ENCODE measurements at regions not wholly inside any gene's neighbourhood (a gene's known extent, or its start where the extent isn't known, plus 50 kb on each side); places are given as distances from the start of the nearest gene placed in this dataset.

- no peaks in the 10 kb centered on the region for H3K36me3 ChIP-seq (replicated peaks; ENCODE audit: insufficient read depth, low read depth)
- H4K20me1 ChIP-seq (ENCODE audit: insufficient read depth, poor library complexity, severe bottlenecking): no peaks in the 10 kb centered on the region
- H3K9me3 ChIP-seq (ENCODE audit: low read depth): no peaks in the 10 kb centered on the region
- no peak overlapping the region for H3K4me2 ChIP-seq
- no peaks in the 10 kb centered on the region for H3K9me2 ChIP-seq (replicated peaks; ENCODE audit: insufficient read depth)
- H2AFZ ChIP-seq: no peak overlapping the region
- no peaks in the 10 kb centered on the region for H3K4me1 ChIP-seq (ENCODE audit: insufficient read depth)
- H3K27ac ChIP-seq: no peak overlapping the region
- H3K79me2 ChIP-seq: no peaks in the 10 kb centered on the region
- H3K4me3 ChIP-seq: no peak overlapping the region
- TF ChIP-seq CTCF (IDR thresholded peaks at IDR 0.05; ENCODE audit: poor library complexity) (no peak), EZH2phosphoT487 (IDR thresholded peaks at IDR 0.05; ENCODE audit: low read depth, severe bottlenecking, unreplicated experiment) (no peak), EZH2 (IDR thresholded peaks at IDR 0.05; ENCODE audit: borderline replicate concordance) (no peak)
- no peak for DNase-seq (ENCODE audit: low spot score)
- H3K27me3 ChIP-seq: no peaks in the 10 kb centered on the region
- 89% methylated on average over 4 of the region's 4 CpGs for WGBS (ENCODE audit: low lambda C conversion rate, missing lambda C conversion rate)
These were observed 206.8 kb downstream of the KCNJ2 start for GRCh38 chr17:70375813-70376770.

GRCh38 chr17:70377654-70378053 is 208.3 kb downstream of the KCNJ2 start:
- no peak for TF ChIP-seq EZH2phosphoT487 (IDR thresholded peaks at IDR 0.05; ENCODE audit: low read depth, severe bottlenecking, unreplicated experiment)
- TF ChIP-seq EZH2 (IDR thresholded peaks at IDR 0.05; ENCODE audit: borderline replicate concordance): no peak
- no peak for TF ChIP-seq CTCF (IDR thresholded peaks at IDR 0.05; ENCODE audit: poor library complexity)
- no peak overlapping the region for H2AFZ ChIP-seq

GRCh38 chr17:70378076-70378475 is 208.7 kb downstream of the KCNJ2 start:
- Histone ChIP-seq H3K9me2 (replicated peaks; ENCODE audit: insufficient read depth) (no peaks in the 10 kb centered on the region), H3K27ac (no peak overlapping the region), H3K36me3 (replicated peaks; ENCODE audit: insufficient read depth, low read depth) (no peaks in the 10 kb centered on the region), H3K4me2 (no peak overlapping the region), H3K27me3 (no peaks in the 10 kb centered on the region), H2AFZ (no peak overlapping the region), H4K20me1 (ENCODE audit: insufficient read depth, poor library complexity, severe bottlenecking) (no peaks in the 10 kb centered on the region), H3K9me3 (ENCODE audit: low read depth) (no peaks in the 10 kb centered on the region), H3K4me1 (ENCODE audit: insufficient read depth) (no peaks in the 10 kb centered on the region), H3K79me2 (no peaks in the 10 kb centered on the region), H3K4me3 (no peak overlapping the region)
- no peak for DNase-seq (ENCODE audit: low spot score)
- no peak for TF ChIP-seq EZH2phosphoT487 (IDR thresholded peaks at IDR 0.05; ENCODE audit: low read depth, severe bottlenecking, unreplicated experiment)
- no peak for TF ChIP-seq EZH2 (IDR thresholded peaks at IDR 0.05; ENCODE audit: borderline replicate concordance)
- no peak for TF ChIP-seq CTCF (IDR thresholded peaks at IDR 0.05; ENCODE audit: poor library complexity)

More at GRCh38 chr17:70377654-70378053, 208.3 kb downstream of the KCNJ2 start:
- no peaks in the 10 kb centered on the region for H3K79me2 ChIP-seq
- no peaks in the 10 kb centered on the region for H3K9me2 ChIP-seq (replicated peaks; ENCODE audit: insufficient read depth)
- no peak overlapping the region for H3K4me2 ChIP-seq
- no peak overlapping the region for H3K27ac ChIP-seq
- H3K9me3 ChIP-seq (ENCODE audit: low read depth): no peaks in the 10 kb centered on the region
- no peaks in the 10 kb centered on the region for H3K27me3 ChIP-seq
- no peaks in the 10 kb centered on the region for H3K36me3 ChIP-seq (replicated peaks; ENCODE audit: insufficient read depth, low read depth)
- no peaks in the 10 kb centered on the region for H3K4me1 ChIP-seq (ENCODE audit: insufficient read depth)
- WGBS (ENCODE audit: low lambda C conversion rate, missing lambda C conversion rate): 47% methylated on average over 4 of the region's 4 CpGs
- no peaks in the 10 kb centered on the region for H4K20me1 ChIP-seq (ENCODE audit: insufficient read depth, poor library complexity, severe bottlenecking)
- DNase-seq (ENCODE audit: low spot score): no peak
- no peak overlapping the region for H3K4me3 ChIP-seq

Measured in hepatocyte (in vitro differentiated cells).